ENCODE measurements at regions not wholly inside any gene's neighbourhood (a gene's known extent, or its start where the extent isn't known, plus 50 kb on each side); places are given as distances from the start of the nearest gene placed in this dataset.

DNA sequence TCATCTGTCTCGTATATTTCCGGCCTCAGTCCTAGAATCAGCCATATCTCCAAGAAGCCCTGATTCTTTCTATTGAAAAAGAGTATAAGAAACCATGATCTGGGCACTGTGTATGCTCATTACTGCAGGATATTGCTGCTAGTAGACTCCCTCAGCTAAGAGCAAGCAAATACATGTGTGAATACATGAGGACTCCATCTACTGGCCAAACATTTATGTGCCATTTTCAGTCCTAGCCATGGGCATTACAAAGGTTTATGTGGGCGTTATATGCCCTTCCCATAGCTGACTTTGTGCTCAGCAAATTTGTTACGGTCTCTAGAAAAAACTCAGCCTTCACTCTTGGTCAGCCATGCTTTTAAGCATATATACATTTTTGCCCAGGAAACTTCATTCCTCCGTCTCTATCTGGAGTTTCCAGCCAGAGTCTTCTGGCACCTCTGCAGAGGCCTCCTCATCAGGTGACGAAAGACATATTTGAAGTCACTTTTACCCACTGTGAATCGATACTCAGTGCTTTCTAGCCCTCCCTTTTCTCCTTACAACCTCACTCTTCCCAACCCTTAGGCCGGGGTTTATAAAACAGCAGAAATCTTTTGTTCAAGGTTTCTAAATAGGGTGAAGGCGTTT lies 1495.6 kb upstream of the CDH6 start:
- ATAC-seq (no peak), DNase-seq (ENCODE audit: missing footprints) (no peak)
- intact Hi-C loops (cut with DNase I), result no loop called here

DNA sequence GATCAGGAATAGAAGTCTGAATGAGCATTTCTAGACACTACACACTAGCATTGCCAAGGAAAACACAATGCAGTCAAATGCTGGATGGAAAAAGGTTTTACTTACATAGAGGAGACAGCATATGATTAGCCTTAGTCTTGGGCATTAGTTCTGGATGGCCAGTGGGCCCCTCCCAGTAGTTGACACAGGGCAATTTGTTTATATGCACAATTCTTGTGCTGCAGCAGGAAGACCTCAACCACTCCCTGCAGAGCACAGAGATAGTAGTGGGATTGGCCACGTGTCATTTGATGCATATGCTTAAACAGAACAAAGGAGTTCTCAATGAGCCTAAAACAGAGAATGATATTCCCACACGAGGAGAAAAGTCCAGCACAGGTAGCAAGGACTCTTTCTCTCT lies 1496.2 kb upstream of the CDH6 start:
- no peak for ATAC-seq
- intact Hi-C loops (cut with DNase I), result no loop called here
- DNase-seq (ENCODE audit: missing footprints), result no peak

GRCh38 chr5:29672678-29673077 lies 1520.8 kb upstream of the CDH6 start:
- intact Hi-C loops (cut with DNase I), result no loop called here
- DNase-seq (ENCODE audit: missing footprints) (no peak), ATAC-seq (no peak)

- ATAC-seq, result no peak
- intact Hi-C loops (cut with DNase I), result no loop called here
- no peak for DNase-seq (ENCODE audit: missing footprints)
Measured at GRCh38 chr5:29662876-29663275, 1530.6 kb upstream of the CDH6 start.

GRCh38 chr5:29654954-29655353 lies 1538.5 kb upstream of the CDH6 start:
- intact Hi-C loops (cut with DNase I), result no loop called here
- DNase-seq (ENCODE audit: missing footprints), result no peak
- no peak for ATAC-seq

GRCh38 chr5:29649321-29649720 lies 1544.2 kb upstream of the CDH6 start:
- DNase-seq (ENCODE audit: missing footprints) (no peak), ATAC-seq (no peak)
- intact Hi-C loops (cut with DNase I), result no loop called here

DNA sequence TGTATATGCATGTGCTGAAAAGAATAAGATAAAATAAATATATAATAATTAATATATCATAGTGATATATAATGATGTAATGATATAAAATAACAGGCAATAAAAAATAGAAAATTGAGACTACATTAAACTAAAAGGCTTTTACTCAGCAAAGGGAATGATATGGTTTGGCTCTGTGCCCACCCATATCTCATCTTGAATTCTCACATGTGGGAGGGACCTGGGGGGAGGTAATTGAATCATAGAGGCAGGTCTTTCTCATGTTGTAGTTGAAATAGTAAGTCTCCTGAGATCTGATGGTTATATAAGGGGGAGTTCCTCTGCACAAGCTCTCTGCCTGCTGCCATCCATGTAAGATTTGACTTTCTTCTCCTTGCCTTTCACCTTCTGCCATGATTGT lies 1550.9 kb upstream of the CDH6 start:
- DNase-seq (ENCODE audit: missing footprints) (no peak), ATAC-seq (no peak)
- intact Hi-C loops (cut with DNase I), result no loop called here

DNA sequence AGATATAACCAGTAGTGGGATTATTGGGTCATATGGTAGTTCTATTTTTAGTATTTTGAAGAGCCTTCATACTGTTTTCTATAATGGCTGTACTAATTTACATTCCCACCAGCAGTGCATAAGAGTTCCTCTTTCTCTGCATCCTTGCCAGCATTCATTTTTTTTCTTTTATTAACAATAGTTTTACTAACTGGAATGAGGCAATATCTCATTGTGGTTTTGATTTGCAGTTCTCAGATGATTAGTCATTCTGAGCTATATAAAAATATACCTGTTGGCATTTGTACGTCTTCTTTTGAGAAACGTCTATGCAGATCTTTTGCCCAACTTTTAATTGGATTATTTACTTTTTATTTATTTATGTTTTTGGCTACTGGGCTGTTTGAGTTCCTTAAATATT lies 1579.3 kb upstream of the CDH6 start:
- DNase-seq (ENCODE audit: missing footprints) (no peak), ATAC-seq (no peak)
- intact Hi-C loops (cut with DNase I), result no loop called here

GRCh38 chr5:29588236-29588635 lies 1605.2 kb upstream of the CDH6 start:
- intact Hi-C loops (cut with DNase I), result no loop called here
- no peak for DNase-seq (ENCODE audit: missing footprints)
- no peak for ATAC-seq

DNA sequence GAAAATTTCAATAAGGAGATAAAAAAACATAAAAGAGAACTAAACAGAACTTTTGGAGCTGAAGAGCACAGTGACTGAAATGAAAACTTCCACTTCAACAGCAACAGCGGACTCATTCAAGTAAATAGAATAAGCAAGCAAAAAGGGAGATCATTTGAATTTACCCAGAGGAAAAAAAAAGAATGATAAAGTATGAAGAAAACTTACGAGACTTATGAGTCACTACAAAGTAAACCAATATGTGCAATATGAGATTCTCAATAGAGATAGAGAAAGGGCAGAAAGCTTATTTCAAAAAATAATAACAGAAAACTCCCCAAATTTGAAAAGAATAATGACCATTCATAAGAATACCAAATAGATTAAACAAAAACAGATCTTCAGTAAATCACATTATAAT lies 1605.7 kb upstream of the CDH6 start:
- ATAC-seq (no peak), DNase-seq (ENCODE audit: missing footprints) (no peak)
- intact Hi-C loops (cut with DNase I), result no loop called here

DNA sequence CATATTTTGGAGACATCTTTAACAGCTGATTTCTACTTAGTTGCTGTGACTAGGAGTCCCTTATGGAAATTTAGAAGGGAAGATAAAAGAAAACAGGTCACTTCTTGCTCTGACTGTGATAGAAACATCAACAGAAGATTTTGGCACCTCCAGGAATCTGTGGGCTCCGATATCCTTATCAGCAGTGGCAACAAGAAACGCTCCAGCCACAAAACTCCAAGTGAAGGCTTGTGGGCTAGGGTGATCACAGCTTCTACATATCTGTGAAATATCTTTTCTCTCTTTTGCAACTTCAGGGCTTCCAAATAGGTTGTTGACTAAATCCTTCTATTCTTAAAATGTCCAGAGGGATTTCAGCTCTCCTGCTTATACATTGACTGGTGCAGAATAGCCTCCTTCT lies 1625.5 kb upstream of the CDH6 start:
- ATAC-seq, result no peak
- DNase-seq (ENCODE audit: missing footprints), result no peak

GRCh38 chr5:29561564-29561963 lies 1631.9 kb upstream of the CDH6 start:
- ATAC-seq (no peak), DNase-seq (ENCODE audit: missing footprints) (no peak)
- intact Hi-C loops (cut with DNase I), result no loop called here

More for the DNA sequence above, 1625.5 kb upstream of the CDH6 start:
- intact Hi-C loops (cut with DNase I), result no loop called here

DNA sequence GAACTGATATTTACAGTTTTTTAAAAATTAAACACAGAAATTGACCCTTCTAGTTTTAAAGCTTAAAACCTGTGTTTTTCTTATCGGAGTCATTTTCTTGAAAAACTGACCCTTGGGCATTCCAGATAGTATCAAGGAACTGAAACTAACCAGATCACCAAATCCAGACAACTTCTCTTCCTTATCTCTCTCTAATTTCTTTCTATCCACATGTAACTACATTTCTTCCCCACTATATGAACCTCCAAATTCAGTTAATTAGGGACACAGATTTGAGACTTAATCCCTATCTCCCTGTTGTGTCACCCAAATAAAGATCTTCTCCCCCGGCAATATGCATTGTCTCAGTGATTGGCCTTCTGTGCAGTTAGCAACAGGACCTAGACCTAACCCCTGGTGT lies 1643.0 kb upstream of the CDH6 start:
- DNase-seq (ENCODE audit: missing footprints) (no peak), ATAC-seq (no peak)
- intact Hi-C loops (cut with DNase I), result no loop called here

GRCh38 chr5:29548262-29548661 lies 1645.2 kb upstream of the CDH6 start:
- DNase-seq (ENCODE audit: missing footprints) (no peak), ATAC-seq (no peak)
- intact Hi-C loops (cut with DNase I), result no loop called here

DNA sequence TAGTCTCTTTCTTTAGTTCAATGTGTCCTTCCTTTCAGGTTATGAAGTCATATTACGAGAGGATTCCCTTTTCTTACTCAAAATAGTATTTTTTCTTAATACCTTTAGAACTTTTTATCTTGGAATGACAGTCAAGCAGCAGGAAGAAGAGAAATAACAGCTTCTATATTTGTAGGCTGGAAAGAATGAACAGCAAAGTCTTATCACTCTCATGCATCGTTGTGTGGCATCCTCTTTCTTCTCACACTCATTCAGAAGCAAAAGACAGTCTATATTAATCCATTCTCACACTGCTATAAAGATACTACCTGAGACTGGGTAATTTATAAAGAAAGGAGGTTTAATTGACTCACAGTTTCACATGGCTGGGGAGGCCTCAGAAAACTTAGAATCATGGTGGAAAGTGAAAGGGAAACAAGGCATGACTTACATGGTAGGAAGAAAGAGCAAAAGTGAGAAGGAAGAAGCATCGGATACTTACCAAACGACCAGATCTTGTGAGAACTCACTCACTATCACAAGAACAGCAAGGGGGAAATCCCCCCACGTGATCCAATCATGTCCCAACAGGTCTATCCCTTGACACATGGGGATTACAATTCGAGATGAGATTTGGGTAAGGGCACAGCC lies 1646.1 kb upstream of the CDH6 start:
- ATAC-seq (no peak), DNase-seq (ENCODE audit: missing footprints) (no peak)
- intact Hi-C loops (cut with DNase I), result no loop called here

- DNase-seq (ENCODE audit: missing footprints) (no peak), ATAC-seq (no peak)
- intact Hi-C loops (cut with DNase I), result no loop called here
Measured at GRCh38 chr5:29543501-29543900, 1650.0 kb upstream of the CDH6 start.

- DNase-seq (ENCODE audit: missing footprints), result no peak
- ATAC-seq, result no peak
- intact Hi-C loops (cut with DNase I), result no loop called here
Measured at GRCh38 chr5:29524227-29524626, 1669.3 kb upstream of the CDH6 start.

- ATAC-seq (no peak), DNase-seq (ENCODE audit: missing footprints) (no peak)
- intact Hi-C loops (cut with DNase I), result no loop called here
Measured at GRCh38 chr5:29518176-29518575, 1675.3 kb upstream of the CDH6 start.

DNA sequence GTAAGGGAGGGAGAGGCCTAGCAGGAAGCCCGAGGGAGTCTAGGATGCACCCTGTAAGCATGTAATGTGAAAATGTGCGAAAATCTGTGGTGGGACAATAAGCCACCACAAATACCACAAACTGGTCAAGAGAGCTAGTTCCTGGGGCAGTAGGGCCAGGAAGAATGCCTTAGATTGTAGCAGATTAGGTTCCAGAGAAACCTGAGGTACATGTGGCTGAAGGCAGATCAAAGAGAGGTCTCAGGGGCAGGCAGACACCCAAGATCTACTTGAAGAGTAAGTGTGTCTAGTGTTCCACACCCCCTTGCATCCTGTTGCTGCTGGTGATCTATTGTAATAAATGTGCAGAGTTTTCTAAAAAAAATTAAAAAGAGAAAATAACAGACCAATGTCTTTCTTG lies 1677.3 kb upstream of the CDH6 start:
- DNase-seq (ENCODE audit: missing footprints), result no peak
- intact Hi-C loops (cut with DNase I), result no loop called here
- no peak for ATAC-seq

DNA sequence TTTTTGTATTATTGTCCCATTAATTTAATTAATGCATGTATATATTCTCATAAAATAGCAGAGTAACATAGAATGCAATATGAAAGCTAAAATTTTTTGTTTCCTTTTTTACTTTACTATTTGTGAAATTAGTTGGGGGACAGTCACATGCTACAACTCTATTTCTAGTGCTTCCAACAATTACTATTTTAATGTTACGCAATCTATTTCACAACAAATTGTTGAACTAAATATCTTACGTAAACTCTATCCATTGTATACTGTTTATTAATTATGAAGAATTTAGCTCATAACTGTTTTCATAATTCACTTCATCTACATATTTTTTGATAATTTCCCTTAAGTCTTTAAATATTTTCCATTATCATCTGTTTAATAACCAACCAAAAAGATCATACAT lies 1685.4 kb upstream of the CDH6 start:
- intact Hi-C loops (cut with DNase I), result no loop called here
- DNase-seq (ENCODE audit: missing footprints) (no peak), ATAC-seq (no peak)

DNA sequence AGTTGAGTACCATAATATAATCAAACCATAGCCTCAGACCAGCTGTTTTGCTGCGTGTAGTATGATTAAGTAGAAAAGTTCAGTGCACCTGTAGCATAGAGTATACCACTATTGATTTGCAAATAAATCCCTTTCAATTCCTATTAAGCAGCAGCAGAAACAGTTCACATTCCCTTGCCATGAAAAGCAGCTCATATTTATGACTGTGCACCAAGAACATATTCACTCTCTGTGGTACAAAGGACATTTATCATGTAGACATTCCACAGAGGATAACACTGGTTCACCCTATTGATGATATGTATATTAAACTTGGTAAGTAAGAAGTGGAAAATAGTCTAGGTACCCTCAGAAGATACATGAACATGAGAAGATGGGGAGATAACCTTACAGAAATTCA lies 1689.1 kb upstream of the CDH6 start:
- intact Hi-C loops (cut with DNase I), result no loop called here
- DNase-seq (ENCODE audit: missing footprints) (no peak), ATAC-seq (no peak)

Measured in Right ventricle myocardium inferior (tissue), 1 donor.